Retinal pigment epithelial cell (primary cell): ENCODE measurements at regions not wholly inside any gene's neighbourhood (a gene's known extent, or its start where the extent isn't known, plus 50 kb on each side); places are given as distances from the start of the nearest gene placed in this dataset.
A peak's percentile ranks its signal among the peaks of the same experiment; 100 is the strongest.

ENCODE experiments used
- DNase-seq: peaks from one replicate; pipeline ENCODE4 v3.0.0-alpha.2; 2010; ENCODE audit warnings: low read depth
- H3K4me3 ChIP-seq: 2 replicates; pipeline ENCODE4 v1.5.1; 2011; ENCODE audit warnings: mild to moderate bottlenecking, low read length, control low read depth, moderate library complexity
- CTCF ChIP-seq: conservative IDR thresholded peaks from 2 replicates; pipeline ENCODE4 v1.5.1; 2011; ENCODE audit warnings: low read depth, low read length, control low read depth, inconsistent platforms

DNA sequence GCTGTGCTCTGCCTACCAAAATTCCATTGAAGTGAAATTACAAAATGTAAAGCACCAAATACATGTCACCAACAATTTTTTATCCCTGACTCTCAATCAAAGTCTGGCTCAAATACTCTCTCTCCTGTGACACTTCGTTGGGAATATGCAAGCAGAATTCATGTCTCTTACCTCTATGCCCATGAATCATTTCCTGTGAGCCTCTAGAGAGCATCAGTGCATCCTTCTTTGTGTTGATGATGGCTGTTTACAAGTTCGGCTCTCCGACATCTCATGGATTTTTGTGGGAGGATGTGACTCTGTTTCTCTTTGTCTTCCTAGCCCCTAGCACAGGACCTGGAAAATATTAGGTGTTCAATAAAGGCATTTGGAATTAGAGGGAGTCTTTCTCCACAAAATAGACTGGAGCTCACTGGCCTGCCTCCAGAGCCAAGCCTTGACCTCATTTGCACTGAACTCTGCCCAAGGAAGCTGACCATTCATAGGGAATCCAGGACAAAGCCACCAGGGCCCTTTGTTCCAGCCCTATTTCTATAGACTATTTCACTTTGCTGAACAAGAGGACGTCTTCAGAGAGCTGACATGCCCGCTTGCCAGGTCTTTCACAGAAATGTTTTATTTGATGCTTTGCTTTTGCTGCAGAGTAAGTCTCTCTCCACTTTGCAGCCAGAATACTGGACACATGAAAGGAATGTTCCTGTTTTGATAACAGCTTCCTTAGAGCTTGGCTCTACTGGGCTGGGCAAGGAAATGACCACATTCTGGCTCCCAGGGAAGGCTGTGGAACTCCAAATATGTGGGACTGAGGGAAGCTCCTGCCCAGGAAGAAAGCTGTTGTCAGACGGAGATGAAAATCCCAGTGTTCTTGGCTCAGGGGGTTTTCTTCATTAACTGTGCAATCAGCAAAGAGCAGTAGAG is 194.5 kb upstream of the CDYL start:
- no peak overlapping the region for H3K4me3 ChIP-seq
- TF ChIP-seq CTCF = no peak
- no peak for DNase-seq

DNA sequence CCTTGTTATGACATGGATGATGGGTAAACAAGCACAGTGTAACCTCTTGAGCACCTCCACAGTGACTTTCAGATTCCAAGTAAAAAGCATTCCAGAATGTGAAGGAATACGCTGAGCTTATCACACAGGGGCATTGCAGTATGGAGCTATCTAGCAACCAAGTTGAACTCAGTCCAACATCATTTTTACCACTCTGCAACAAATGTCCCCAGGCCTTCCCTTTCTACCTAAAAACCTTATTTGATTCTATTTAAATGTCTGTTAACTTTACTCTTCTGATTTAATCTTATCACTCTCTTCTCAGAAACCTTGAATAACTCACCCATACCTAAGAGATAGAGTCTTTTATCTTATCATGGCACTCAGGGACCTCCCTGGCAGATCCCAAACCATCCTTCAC is 195.8 kb upstream of the CDYL start:
- DNase-seq = no peak
- TF ChIP-seq CTCF = no peak
- H3K4me3 ChIP-seq = no peak overlapping the region

GRCh38 chr6:4577406-4577805 is 198.8 kb upstream of the CDYL start:
- no peak for TF ChIP-seq CTCF
- no peak overlapping the region for H3K4me3 ChIP-seq
- peak; percentile 44 for DNase-seq

DNA sequence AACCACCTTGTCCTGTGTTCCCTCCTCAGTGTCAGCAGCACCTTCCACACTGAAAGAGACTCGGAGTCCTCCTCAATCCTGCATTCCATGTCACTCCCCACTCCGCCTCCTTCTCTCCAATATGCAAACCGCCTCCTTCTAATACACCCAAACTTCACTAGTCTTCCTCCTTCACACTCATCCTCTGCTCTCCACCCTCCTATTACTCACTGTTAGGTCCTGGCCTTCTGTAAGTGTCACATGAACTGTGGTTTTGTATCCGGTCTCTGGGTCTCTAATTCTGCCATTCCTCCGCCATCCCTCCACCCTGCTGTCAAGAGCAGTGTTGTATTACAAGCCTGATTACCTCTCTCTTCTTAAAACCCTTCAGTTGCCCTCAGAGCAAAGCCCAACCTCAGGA is 200.5 kb upstream of the CDYL start:
- no peak for DNase-seq
- no peak for TF ChIP-seq CTCF
- H3K4me3 ChIP-seq = no peak overlapping the region

DNA sequence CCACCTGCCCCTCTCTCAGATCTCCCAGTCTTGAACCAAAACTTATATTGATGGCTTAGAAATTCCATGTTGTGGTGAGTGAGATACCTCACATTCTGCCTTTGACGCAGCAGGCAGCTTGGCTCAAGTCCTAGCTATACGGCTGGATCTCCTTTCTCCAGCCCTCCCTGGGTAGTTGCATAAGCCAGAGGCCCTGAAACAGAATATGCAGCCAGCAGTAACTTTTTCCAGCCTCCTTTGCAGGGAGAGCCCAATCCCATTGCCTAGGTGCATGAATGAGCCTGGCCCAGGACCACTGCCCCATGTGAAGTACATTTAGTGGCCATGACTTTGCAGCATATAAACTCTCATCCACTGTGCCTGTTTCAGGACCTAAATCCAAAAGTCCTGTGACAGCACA is 202.2 kb upstream of the CDYL start:
- H3K4me3 ChIP-seq = no peak overlapping the region
- no peak for TF ChIP-seq CTCF
- no peak for DNase-seq

DNA sequence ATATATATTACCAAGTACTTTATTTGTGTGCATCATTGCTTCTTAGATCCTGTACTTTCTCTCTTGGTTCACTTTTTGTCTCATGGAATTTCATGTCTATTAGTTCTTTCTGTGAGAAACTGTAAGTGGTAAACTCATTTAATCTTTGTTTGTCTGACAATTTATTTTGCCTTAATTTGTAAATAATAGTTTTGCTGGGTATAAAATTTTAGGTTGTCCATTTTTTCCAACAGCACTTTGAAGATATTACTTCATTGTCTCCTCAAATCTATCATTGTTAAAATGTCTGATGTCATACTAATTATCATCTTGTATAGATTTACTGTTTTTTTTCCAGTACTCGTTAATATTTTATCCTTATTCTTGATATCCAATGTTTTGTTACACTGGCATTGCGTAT is 205.2 kb upstream of the CDYL start:
- no peak for DNase-seq
- TF ChIP-seq CTCF = no peak

DNA sequence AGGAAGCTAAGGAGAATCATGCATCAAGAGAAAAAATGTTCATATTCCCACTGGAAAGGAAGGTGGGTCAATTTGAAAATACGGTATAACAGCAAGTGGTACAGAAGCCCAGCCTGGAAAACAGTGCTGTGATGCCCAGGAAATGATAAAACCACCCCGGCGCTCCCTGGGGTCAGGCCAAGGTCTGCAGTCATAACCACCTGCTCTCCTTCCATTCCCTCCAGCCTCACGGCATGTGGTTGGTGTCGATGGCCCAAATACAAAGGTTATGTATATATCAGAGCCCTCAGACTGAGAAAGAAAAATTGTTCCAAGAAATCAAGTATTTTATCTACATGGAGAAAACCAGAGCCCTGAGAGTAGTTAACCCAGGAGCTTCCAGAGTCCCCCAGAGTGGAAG is 208.1 kb upstream of the CDYL start:
- DNase-seq = no peak
- no peak for TF ChIP-seq CTCF
- H3K4me3 ChIP-seq = no peak overlapping the region

More for the DNA sequence above, 205.2 kb upstream of the CDYL start:
- no peak overlapping the region for H3K4me3 ChIP-seq
